Keratinocyte (primary cell): ENCODE measurements at regions not wholly inside any gene's neighbourhood (a gene's known extent, or its start where the extent isn't known, plus 50 kb on each side); places are given as distances from the start of the nearest gene placed in this dataset.

Source experiments
- DNase-seq: peaks from one replicate; pipeline ENCODE4 v3.0.0-alpha.2; 2011; ENCODE audit warnings: low read depth, missing footprints, low spot score
- FAIRE-seq: peaks from 2 replicates; lab custom pipeline; 2011; peaks lifted over from hg19 to GRCh38; lab: Jason Lieb, UNC
- H2AFZ ChIP-seq: 2 replicates; pipeline ENCODE4 v1.6.0; 2012; ENCODE audit warnings: low read length, control low read depth, inconsistent platforms; ENCODE audit not compliant: control insufficient read depth
- H3K27ac ChIP-seq: 2 replicates; pipeline ENCODE4 v1.5.1; 2011; ENCODE audit warnings: low read length; ENCODE audit not compliant: control insufficient read depth, insufficient read depth
- H3K27me3 ChIP-seq: 3 replicates; pipeline ENCODE4 v1.6.0; 2011; ENCODE audit warnings: low read length; ENCODE audit not compliant: control insufficient read depth, insufficient read depth; ENCODE audit errors: extremely low read depth
- H3K36me3 ChIP-seq, 2 experiments: 2 replicates in 1 of 2; 3 replicates in 1 of 2; pipeline ENCODE4 v1.5.1; 2011; ENCODE audit warnings: low read length in 2 of 2, mild to moderate bottlenecking in 1 of 2; ENCODE audit not compliant: control insufficient read depth in 2 of 2, insufficient read depth in 2 of 2; ENCODE audit errors: extremely low read depth in 1 of 2
- H3K4me1 ChIP-seq: 3 replicates; pipeline ENCODE4 v1.5.1; 2011; ENCODE audit warnings: low read length; ENCODE audit not compliant: control insufficient read depth, insufficient read depth; ENCODE audit errors: extremely low read depth
- H3K4me2 ChIP-seq: 3 replicates; pipeline ENCODE4 v1.6.0; 2011; ENCODE audit warnings: low read depth, low read length; ENCODE audit not compliant: control insufficient read depth, insufficient read depth; ENCODE audit errors: extremely low read depth
- H3K4me3 ChIP-seq, 3 experiments: fragments of 200-600 bp in 1 of 3; sonication (generic) in 1 of 3; 2 replicates in 2 of 3; 3 replicates in 1 of 3; pipeline ENCODE4 v1.5.1; 2011 to 2016; ENCODE audit warnings: low read length in 3 of 3, mild to moderate bottlenecking in 3 of 3, control low read depth in 2 of 3, inconsistent platforms in 1 of 3, low read depth in 1 of 3, mixed read lengths in 1 of 3, mixed run types in 1 of 3, moderate library complexity in 1 of 3; ENCODE audit not compliant: control insufficient read depth in 2 of 3, insufficient read depth in 2 of 3; ENCODE audit errors: extremely low read depth in 1 of 3
- H3K79me2 ChIP-seq: 2 replicates; pipeline ENCODE4 v1.6.0; 2012; ENCODE audit warnings: low read length; ENCODE audit not compliant: control insufficient read depth, insufficient read depth
- H3K9ac ChIP-seq: 3 replicates; pipeline ENCODE4 v1.6.0; 2011; ENCODE audit warnings: low read length; ENCODE audit not compliant: control insufficient read depth, insufficient read depth; ENCODE audit errors: extremely low read depth
- H3K9me1 ChIP-seq: 3 replicates; pipeline ENCODE4 v1.6.0; 2011; ENCODE audit warnings: low read length; ENCODE audit not compliant: control insufficient read depth, insufficient read depth; ENCODE audit errors: extremely low read depth
- H3K9me3 ChIP-seq: 2 replicates; pipeline ENCODE4 v1.5.1; 2012; ENCODE audit warnings: low read depth, low read length; ENCODE audit not compliant: control insufficient read depth
- H4K20me1 ChIP-seq: 3 replicates; pipeline ENCODE4 v1.6.0; 2011; ENCODE audit warnings: low read length; ENCODE audit not compliant: control insufficient read depth, insufficient read depth; ENCODE audit errors: extremely low read depth
- CTCF ChIP-seq, 3 experiments: IDR thresholded peaks in 1 of 3; conservative IDR thresholded peaks in 1 of 3; optimal IDR thresholded peaks in 1 of 3; 2 replicates in 2 of 3; 3 replicates in 1 of 3; pipeline versions ENCODE3 to v1.5.1; 2011; ENCODE audit warnings: low read length in 3 of 3, mild to moderate bottlenecking in 3 of 3, moderate library complexity in 2 of 3, control low read depth in 1 of 3, inconsistent platforms in 1 of 3; ENCODE audit not compliant: insufficient read depth in 2 of 3; ENCODE audit errors: extremely low read depth in 1 of 3
- EZH2 ChIP-seq: IDR thresholded peaks from one replicate; pipeline ENCODE4 v1.6.1; 2012; ENCODE audit warnings: inconsistent platforms, mild to moderate bottlenecking, low read length, moderate library complexity
- dilution Hi-C: fragments of 300-500 bp; cut with MboI; formaldehyde crosslinking; loops from one replicate; pipeline ENCODE4 v1.7.0; 2020; ENCODE audit warnings: low sequenced_read_pairs; ENCODE audit not compliant: extremely low pct_ligation_motif_present

GRCh38 chr3:155029941-155030340 lies 50.2 kb upstream of the MME start:
- FAIRE-seq, result no peak
- no peaks in the 10 kb centered on the region for H3K9me1 ChIP-seq
- no peaks in the 10 kb centered on the region for H3K36me3 ChIP-seq
- no peak overlapping the region for H3K4me2 ChIP-seq
- no peaks in the 10 kb centered on the region for H3K4me1 ChIP-seq
- H3K27ac ChIP-seq, result no peak overlapping the region
- TF ChIP-seq EZH2 (no peak), CTCF (optimal IDR thresholded peaks at IDR 0.05 in 1 of 3, IDR thresholded peaks at IDR 0.05 in 1 of 3, conservative IDR thresholded peaks at IDR 0.05 in 1 of 3; ENCODE audit: extremely low read depth in 1 of 3, insufficient read depth in 2 of 3, low read length in 3 of 3) (no peak)
- H3K4me3 ChIP-seq, result no peak overlapping the region
- DNase-seq, result no peak
- H3K27me3 ChIP-seq, result no peaks in the 10 kb centered on the region
- no peaks in the 10 kb centered on the region for H3K79me2 ChIP-seq
- dilution Hi-C loops, result no loop called here
- H4K20me1 ChIP-seq, result no peaks in the 10 kb centered on the region
- H3K9me3 ChIP-seq, result no peaks in the 10 kb centered on the region
- H3K9ac ChIP-seq, result no peak overlapping the region
- no peak overlapping the region for H2AFZ ChIP-seq

- Histone ChIP-seq H3K4me3 (no peak overlapping the region), H2AFZ (no peak overlapping the region), H3K79me2 (no peaks in the 10 kb centered on the region), H4K20me1 (no peaks in the 10 kb centered on the region), H3K36me3 (no peaks in the 10 kb centered on the region), H3K9ac (no peak overlapping the region), H3K4me1 (no peaks in the 10 kb centered on the region), H3K9me3 (no peaks in the 10 kb centered on the region), H3K4me2 (no peak overlapping the region), H3K9me1 (no peaks in the 10 kb centered on the region), H3K27ac (no peak overlapping the region), H3K27me3 (no peaks in the 10 kb centered on the region)
- no peak for FAIRE-seq
- no peak for TF ChIP-seq CTCF (optimal IDR thresholded peaks at IDR 0.05 in 1 of 3, IDR thresholded peaks at IDR 0.05 in 1 of 3, conservative IDR thresholded peaks at IDR 0.05 in 1 of 3; ENCODE audit: extremely low read depth in 1 of 3, insufficient read depth in 2 of 3, low read length in 3 of 3)
- no peak for TF ChIP-seq EZH2
- dilution Hi-C loops, result no loop called here
- DNase-seq, result no peak
Observed at GRCh38 chr3:155026999-155027591, 53.0 kb upstream of the MME start.
